HG03280 (cell line): ENCODE measurements at regions not wholly inside any gene's neighbourhood (a gene's known extent, or its start where the extent isn't known, plus 50 kb on each side); places are given as distances from the start of the nearest gene placed in this dataset.

Experiments
- ATAC-seq: cut with Tn5 transposase; IDR thresholded peaks from one replicate; pipeline ENCODE4 v1.9.1; 2021; ENCODE audit warnings: mild to moderate bottlenecking, moderate library complexity; ENCODE audit not compliant: unreplicated experiment

- ATAC-seq, result no peak
Measured at GRCh38 chr6:10250655-10251220, 164.1 kb downstream of the TFAP2A start.

GRCh38 chr6:10248378-10248843, 166.5 kb downstream of the TFAP2A start:
- ATAC-seq, result no peak

- no peak for ATAC-seq
Measured at GRCh38 chr6:10237298-10238038, 177.4 kb downstream of the TFAP2A start.

GRCh38 chr6:10235344-10235743, 179.5 kb downstream of the TFAP2A start:
- ATAC-seq, result no peak

- ATAC-seq, result no peak
Measured at GRCh38 chr6:10230531-10230930, 184.3 kb downstream of the TFAP2A start.

- no peak for ATAC-seq
Measured at GRCh38 chr6:10223841-10224240, 191.0 kb downstream of the TFAP2A start.

- no peak for ATAC-seq
Measured at GRCh38 chr6:10221178-10221577, 193.7 kb downstream of the TFAP2A start.

- ATAC-seq, result no peak
Measured at GRCh38 chr6:10219510-10219909, 195.4 kb downstream of the TFAP2A start.

GRCh38 chr6:10217111-10217510, 197.8 kb downstream of the TFAP2A start:
- ATAC-seq, result no peak

- no peak for ATAC-seq
Measured at GRCh38 chr6:10215326-10216110, 199.4 kb downstream of the TFAP2A start.

- no peak for ATAC-seq
Measured at GRCh38 chr6:10210052-10210451, 204.8 kb downstream of the TFAP2A start.

- ATAC-seq, result no peak
Measured at GRCh38 chr6:10205892-10206291, 209.0 kb downstream of the TFAP2A start.

- no peak for ATAC-seq
Measured at GRCh38 chr6:10205120-10205519, 209.8 kb downstream of the TFAP2A start.

- ATAC-seq, result no peak
Measured at GRCh38 chr6:10203651-10204050, 211.2 kb downstream of the TFAP2A start.

GRCh38 chr6:10202581-10202980, 212.3 kb downstream of the TFAP2A start:
- no peak for ATAC-seq

GRCh38 chr6:10201606-10202510, 213.0 kb downstream of the TFAP2A start:
- ATAC-seq, result no peak

GRCh38 chr6:10196090-10196489, 218.8 kb downstream of the TFAP2A start:
- no peak for ATAC-seq

- no peak for ATAC-seq
Measured at GRCh38 chr6:10194816-10195672, 219.8 kb downstream of the TFAP2A start.

GRCh38 chr6:10193321-10193720, 221.6 kb downstream of the TFAP2A start:
- ATAC-seq, result no peak

- ATAC-seq, result no peak
Measured at GRCh38 chr6:10190042-10190441, 224.8 kb downstream of the TFAP2A start.
